Endothelial cell of umbilical vein (primary cell): ENCODE measurements at regions not wholly inside any gene's neighbourhood (a gene's known extent, or its start where the extent isn't known, plus 50 kb on each side); places are given as distances from the start of the nearest gene placed in this dataset.

ENCODE experiments used
- CTCF ChIP-seq, 2 donors: IDR thresholded peaks; 1 replicate in 1 of 2; 2 replicates in 1 of 2; pipeline ENCODE4 v1.5.1; 2011; ENCODE audit warnings: low read length in 2 of 2, mild to moderate bottlenecking in 2 of 2, moderate library complexity in 2 of 2, control low read depth in 1 of 2, inconsistent platforms in 1 of 2, low read depth in 1 of 2; ENCODE audit not compliant: insufficient read depth in 1 of 2; ENCODE audit errors: extremely low read depth in 1 of 2
- MAX ChIP-seq: IDR thresholded peaks from 2 replicates; pipeline ENCODE4 v1.6.1; 2011; ENCODE audit not compliant: insufficient read depth, insufficient read length

- TF ChIP-seq MAX (no peak), CTCF (IDR thresholded peaks at IDR 0.05; ENCODE audit: extremely low read depth in 1 of 2, insufficient read depth in 1 of 2, low read depth in 1 of 2, low read length in 2 of 2) (no peak)
Measured at GRCh38 chr1:56406821-56407220, 172.5 kb downstream of the PLPP3 start.
